IPS-15b (cell line): ENCODE measurements at regions not wholly inside any gene's neighbourhood (a gene's known extent, or its start where the extent isn't known, plus 50 kb on each side); places are given as distances from the start of the nearest gene placed in this dataset.

ENCODE experiments used
- H3K27me3 ChIP-seq: one replicate; pipeline ENCODE4 v1.6.1; 2013; ENCODE audit warnings: low read length; ENCODE audit not compliant: control insufficient read depth, insufficient read depth
- H3K36me3 ChIP-seq: one replicate; pipeline ENCODE4 v1.6.1; 2013; ENCODE audit warnings: low read length; ENCODE audit not compliant: control insufficient read depth, insufficient read depth
- H3K4me1 ChIP-seq: one replicate; pipeline ENCODE4 v1.6.1; 2013; ENCODE audit warnings: mild to moderate bottlenecking, low read length; ENCODE audit not compliant: control insufficient read depth, insufficient read depth
- H3K4me3 ChIP-seq: one replicate; pipeline ENCODE4 v1.5.1; 2013; ENCODE audit warnings: low read depth, low read length
- H3K9ac ChIP-seq: one replicate; pipeline ENCODE4 v1.6.1; 2013; ENCODE audit warnings: low read depth, mild to moderate bottlenecking, low read length
- H3K9me3 ChIP-seq: one replicate; pipeline ENCODE4 v1.6.1; 2013; ENCODE audit warnings: mild to moderate bottlenecking, low read length; ENCODE audit not compliant: control insufficient read depth, insufficient read depth

- Histone ChIP-seq H3K27me3 (peaks cover 8% of the 10 kb centered on the region), H3K36me3 (no peaks in the 10 kb centered on the region), H3K4me3 (peak overlapping the region; percentile 47), H3K4me1 (peaks cover 3% of the 10 kb centered on the region), H3K9ac (no peak overlapping the region), H3K9me3 (no peaks in the 10 kb centered on the region)
Observed at GRCh38 chr6:90413867-90414266, 117.2 kb upstream of the BACH2 start.

DNA sequence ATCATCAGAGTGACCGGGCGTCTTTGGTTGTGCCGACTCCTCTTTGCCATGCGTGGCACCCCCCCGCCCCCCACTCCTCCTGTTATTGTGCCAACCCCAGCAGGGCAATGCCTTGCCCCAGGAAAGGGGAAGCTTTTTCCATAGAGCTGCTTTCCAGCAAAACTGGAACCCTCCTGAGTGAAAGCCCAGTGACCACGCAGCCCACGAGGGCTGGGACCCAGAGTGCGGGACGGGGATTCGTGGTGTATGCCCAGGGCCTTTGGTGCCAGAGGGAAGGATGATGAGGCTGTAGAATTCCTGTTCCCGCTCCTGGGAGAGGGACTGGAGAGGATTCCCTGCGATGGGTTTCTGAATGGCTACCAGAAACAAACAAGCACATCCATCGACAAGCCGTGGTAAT lies 116.8 kb upstream of the BACH2 start:
- H3K9ac ChIP-seq, result no peak overlapping the region
- peak overlapping the region; percentile 47 for H3K4me3 ChIP-seq
- peaks cover 8% of the 10 kb centered on the region for H3K27me3 ChIP-seq
- peaks cover 3% of the 10 kb centered on the region for H3K4me1 ChIP-seq
- H3K9me3 ChIP-seq, result no peaks in the 10 kb centered on the region
- no peaks in the 10 kb centered on the region for H3K36me3 ChIP-seq

DNA sequence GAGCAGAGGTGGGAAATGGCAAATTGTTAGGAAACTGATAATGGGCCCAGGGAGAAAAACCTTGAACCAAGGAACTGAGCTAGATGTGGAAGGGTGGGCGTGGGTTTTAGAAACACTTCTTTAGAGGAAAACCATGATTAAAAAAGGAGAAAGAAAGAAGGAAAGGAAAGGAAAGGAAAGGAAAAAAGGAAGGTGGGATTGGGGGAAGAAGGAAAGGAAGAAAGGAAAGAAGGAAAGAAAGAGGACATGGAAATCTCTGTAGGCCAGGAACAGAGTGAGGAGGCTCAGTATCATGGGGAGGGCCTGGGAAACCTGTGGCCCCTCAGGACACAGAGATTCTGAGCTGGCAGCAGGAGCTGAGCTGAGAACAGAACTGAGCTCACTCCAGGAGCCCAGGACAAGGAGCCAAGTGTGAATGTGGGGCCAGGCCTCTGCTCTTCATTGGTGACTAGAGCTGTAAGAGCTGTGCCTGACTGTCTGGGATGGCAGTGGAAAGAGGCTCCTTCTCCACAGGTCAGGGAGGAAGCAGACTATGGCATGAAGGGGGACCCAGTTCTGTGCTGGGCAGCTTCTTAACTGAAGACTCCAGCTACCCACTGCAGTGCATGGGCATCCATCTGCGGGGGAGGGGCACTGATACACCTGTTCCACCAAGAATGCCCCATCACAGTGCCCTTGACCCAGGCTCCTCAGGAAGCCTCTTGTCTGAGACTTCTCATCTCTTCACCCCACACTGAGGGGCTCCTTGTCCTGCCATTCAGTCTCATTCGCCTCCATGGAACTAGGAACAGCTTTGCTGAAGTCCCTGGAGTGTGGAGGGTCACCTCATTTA lies 116.1 kb upstream of the BACH2 start:
- peaks cover 3% of the 10 kb centered on the region for H3K4me1 ChIP-seq

GRCh38 chr6:90411292-90411781 lies 114.7 kb upstream of the BACH2 start:
- peaks cover 5% of the 10 kb centered on the region for H3K4me1 ChIP-seq
- peaks cover 8% of the 10 kb centered on the region for H3K27me3 ChIP-seq
- no peaks in the 10 kb centered on the region for H3K36me3 ChIP-seq
- no peaks in the 10 kb centered on the region for H3K9me3 ChIP-seq
- no peak overlapping the region for H3K9ac ChIP-seq
- H3K4me3 ChIP-seq, result no peak overlapping the region

More for the DNA sequence above, 116.1 kb upstream of the BACH2 start:
- Histone ChIP-seq H3K4me3 (no peak overlapping the region), H3K9ac (no peak overlapping the region), H3K36me3 (no peaks in the 10 kb centered on the region), H3K27me3 (peaks cover 8% of the 10 kb centered on the region), H3K9me3 (no peaks in the 10 kb centered on the region)

DNA sequence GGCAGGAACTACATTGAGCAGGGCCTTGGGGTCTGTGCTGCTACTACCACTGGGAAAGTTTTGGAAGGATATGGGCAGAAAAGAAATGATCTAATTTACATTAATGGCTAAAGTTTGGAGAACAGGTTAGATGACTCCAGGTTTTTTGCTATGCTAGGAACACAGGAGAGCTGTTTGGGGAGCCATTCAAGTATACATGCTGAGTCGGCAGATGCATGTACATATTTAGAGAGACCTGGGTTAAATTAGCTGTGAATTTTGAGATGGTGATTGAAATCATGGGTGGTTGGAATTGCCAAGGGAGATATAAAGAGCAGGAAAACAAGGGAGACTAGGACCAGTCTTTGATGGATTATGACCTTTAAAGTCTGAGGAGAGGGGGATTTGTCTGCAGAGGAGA lies 113.1 kb upstream of the BACH2 start:
- no peak overlapping the region for H3K4me3 ChIP-seq
- H3K9me3 ChIP-seq, result no peaks in the 10 kb centered on the region
- no peaks in the 10 kb centered on the region for H3K36me3 ChIP-seq
- no peak overlapping the region for H3K9ac ChIP-seq
- peaks cover 8% of the 10 kb centered on the region for H3K27me3 ChIP-seq
- peaks cover 8% of the 10 kb centered on the region for H3K4me1 ChIP-seq

DNA sequence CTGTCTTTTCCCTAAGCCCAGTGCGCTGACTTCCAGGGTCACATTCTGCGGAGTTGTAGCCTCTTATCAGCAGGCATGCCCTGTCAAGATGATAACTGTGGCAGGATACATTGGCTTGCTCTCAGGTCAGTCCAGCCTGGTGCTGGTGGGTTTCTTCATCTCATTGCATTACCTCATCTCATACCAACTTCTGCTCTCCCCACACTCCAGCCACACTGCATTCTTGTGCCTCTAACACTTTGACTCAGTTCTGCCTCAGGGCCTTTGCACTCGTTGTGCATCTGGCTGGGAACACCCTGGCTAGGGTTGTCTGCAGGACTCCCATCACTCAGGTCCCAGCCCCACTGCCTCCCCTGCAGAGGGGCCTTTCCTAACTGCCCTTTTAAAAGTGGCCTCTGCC lies 110.3 kb upstream of the BACH2 start:
- Histone ChIP-seq H3K9ac (no peak overlapping the region), H3K4me3 (no peak overlapping the region), H3K27me3 (peaks cover 7% of the 10 kb centered on the region), H3K36me3 (no peaks in the 10 kb centered on the region), H3K4me1 (peaks cover 14% of the 10 kb centered on the region), H3K9me3 (no peaks in the 10 kb centered on the region)

- no peak overlapping the region for H3K4me3 ChIP-seq
- H3K9me3 ChIP-seq, result no peaks in the 10 kb centered on the region
- peaks cover 14% of the 10 kb centered on the region for H3K4me1 ChIP-seq
- H3K36me3 ChIP-seq, result no peaks in the 10 kb centered on the region
- no peak overlapping the region for H3K9ac ChIP-seq
- peaks cover 9% of the 10 kb centered on the region for H3K27me3 ChIP-seq
Observed at GRCh38 chr6:90406142-90406794, 109.6 kb upstream of the BACH2 start.

DNA sequence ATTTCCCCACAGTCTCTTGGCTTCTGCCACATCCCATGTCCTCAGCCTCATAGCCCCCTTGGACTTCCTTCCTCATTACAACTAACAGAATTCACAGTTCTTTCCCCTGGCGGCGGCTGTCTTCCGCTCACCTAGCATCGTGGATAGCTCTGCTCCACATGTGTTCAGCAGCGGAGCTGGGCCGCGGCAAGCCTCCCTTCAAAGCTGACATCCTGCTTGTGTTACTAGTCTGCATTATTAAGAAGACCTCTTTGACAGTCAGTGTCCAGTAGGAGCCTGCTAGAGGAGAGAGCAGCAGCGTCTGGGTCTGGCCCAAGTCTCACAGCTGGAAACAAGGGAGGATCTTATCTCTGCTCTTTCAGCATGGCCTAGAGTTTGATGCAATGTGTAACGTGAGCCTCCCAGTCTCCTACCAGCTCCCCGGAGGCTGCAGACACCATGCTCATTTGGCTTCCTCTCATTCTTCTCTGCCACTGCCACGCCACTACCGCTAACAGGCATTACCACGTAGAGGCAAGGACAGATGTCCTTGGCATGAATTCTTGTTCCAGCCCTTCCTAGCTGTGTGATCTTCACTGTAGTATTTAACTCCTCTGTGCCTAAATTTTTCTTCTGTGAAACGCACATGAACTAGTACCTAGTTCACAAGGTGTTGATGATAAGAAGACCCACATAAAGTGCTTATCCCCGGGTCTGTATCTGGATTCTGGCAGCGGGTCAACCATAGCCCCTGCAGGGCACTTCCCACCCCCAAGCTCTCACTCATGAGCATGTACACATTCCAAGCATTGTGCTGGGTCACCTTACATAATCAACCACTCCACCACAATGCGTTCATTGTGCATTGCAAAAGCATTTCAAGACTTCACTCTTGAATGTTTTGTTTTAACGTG lies 107.1 kb upstream of the BACH2 start:
- no peak overlapping the region for H3K9ac ChIP-seq
- H3K27me3 ChIP-seq, result peaks cover 9% of the 10 kb centered on the region
- H3K9me3 ChIP-seq, result no peaks in the 10 kb centered on the region
- no peaks in the 10 kb centered on the region for H3K36me3 ChIP-seq
- H3K4me3 ChIP-seq, result no peak overlapping the region
- H3K4me1 ChIP-seq, result peaks cover 14% of the 10 kb centered on the region

DNA sequence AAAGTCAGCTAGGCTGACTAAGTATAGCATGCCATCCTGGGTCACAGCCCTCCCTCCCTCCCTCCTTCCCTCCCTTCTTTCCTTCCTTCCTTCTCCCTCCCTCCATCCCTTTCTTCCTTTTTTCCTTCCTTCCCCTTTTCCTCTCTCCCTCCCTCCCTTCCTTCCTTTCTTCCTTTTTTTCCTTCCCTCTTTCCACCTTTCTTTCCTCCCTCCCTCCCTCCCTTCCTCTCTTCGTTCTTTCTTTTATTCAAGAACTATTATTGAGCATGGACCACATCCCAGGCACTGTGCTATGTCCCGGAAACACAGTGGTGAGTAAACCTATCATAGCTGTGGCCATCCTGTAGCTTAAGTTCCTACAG lies 106.2 kb upstream of the BACH2 start:
- peaks cover 14% of the 10 kb centered on the region for H3K4me1 ChIP-seq
- no peak overlapping the region for H3K4me3 ChIP-seq
- H3K9ac ChIP-seq, result no peak overlapping the region

GRCh38 chr6:90401933-90402830 lies 105.5 kb upstream of the BACH2 start:
- Histone ChIP-seq H3K4me3 (no peak overlapping the region), H3K4me1 (peaks cover 14% of the 10 kb centered on the region), H3K9ac (no peak overlapping the region), H3K27me3 (peaks cover 9% of the 10 kb centered on the region), H3K9me3 (no peaks in the 10 kb centered on the region), H3K36me3 (no peaks in the 10 kb centered on the region)

More for the DNA sequence above, 106.2 kb upstream of the BACH2 start:
- Histone ChIP-seq H3K27me3 (peaks cover 9% of the 10 kb centered on the region), H3K9me3 (no peaks in the 10 kb centered on the region), H3K36me3 (no peaks in the 10 kb centered on the region)

- no peak overlapping the region for H3K9ac ChIP-seq
- peaks cover 9% of the 10 kb centered on the region for H3K27me3 ChIP-seq
- no peaks in the 10 kb centered on the region for H3K9me3 ChIP-seq
- H3K4me3 ChIP-seq, result no peak overlapping the region
- peaks cover 11% of the 10 kb centered on the region for H3K4me1 ChIP-seq
- H3K36me3 ChIP-seq, result no peaks in the 10 kb centered on the region
Observed at GRCh38 chr6:90399970-90400369, 103.3 kb upstream of the BACH2 start.
